NCI-H1092 treated with DMSO at 0.1 percent for 48 hours (cell line): ENCODE measurements at regions not wholly inside any gene's neighbourhood (a gene's known extent, or its start where the extent isn't known, plus 50 kb on each side); places are given as distances from the start of the nearest gene placed in this dataset.
A peak's percentile ranks its signal among the peaks of the same experiment; 100 is the strongest.
"Not testable (repeated sequence)": the region's sequence is repeated elsewhere in the genome, so short reads cannot be mapped to it uniquely, and the experiment has no call there.

ENCODE experiments used
- DNase-seq: peaks from one replicate; lab custom pipeline; 2025; lab: John Stamatoyannopoulos, UW

DNA sequence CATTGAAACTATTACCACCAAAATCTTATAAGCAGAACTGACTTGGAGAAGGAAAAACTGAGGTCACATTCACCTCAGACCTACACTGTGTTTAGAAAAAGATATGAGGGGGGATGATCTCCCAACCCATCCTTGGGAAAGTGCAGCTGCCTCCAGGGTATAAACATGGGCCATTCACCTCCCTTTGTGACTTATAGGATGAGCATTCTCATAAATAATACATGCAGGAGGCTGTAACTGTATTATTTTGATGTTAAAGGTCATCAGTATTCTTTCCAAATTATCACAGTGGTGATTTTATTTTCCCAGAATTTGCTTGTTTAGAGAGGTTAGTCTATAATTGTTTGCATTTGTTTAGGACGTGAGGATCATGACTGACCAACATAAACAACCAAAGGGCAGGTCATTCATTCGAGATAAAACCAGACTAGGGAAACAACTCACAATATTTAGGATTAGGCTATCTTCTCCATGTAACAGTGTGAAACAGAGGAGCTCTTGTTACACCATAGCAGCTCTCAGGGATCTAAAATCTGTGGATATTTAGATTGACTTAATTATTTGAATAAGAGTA is 109.2 kb upstream of the NR5A2 start:
- DNase-seq = no peak

DNA sequence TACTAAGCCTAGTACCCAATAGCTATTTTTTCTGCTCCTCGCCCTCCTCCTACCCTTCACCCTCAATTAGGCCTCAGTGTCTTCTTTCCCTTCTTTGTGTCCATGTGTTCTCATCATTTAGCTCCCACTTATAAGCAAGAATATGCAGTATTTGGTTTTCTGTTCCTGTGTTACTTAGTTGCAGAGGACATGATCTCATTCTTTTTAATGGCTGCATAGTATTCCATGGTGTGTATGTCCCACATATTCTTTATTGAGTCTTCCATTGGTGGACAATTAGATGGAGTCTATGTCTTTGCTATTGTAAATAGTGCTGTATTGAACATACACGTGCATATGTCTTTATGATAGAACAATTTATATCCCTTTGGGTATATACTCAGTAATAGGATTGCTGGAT is 106.9 kb upstream of the NR5A2 start:
- no peak for DNase-seq

DNA sequence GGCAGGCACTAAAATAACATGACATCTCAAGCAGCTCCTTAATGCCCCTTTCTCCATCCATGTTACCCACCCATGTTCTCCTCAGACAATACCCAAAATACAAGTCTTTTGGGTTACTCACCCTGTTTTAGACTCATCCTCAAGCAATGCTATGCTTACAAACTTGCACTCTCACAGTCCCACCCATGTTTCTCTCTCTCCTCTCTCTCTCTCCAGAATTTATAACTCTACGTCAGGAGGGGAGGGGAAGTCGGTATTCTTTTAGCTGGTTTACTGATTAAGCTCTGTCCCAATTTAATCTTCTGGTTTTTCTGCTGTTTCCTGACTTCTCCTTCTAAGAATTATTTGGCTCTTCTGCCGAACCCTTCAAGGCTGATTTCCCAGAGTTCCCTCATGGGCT is 98.0 kb upstream of the NR5A2 start:
- no peak for DNase-seq

DNA sequence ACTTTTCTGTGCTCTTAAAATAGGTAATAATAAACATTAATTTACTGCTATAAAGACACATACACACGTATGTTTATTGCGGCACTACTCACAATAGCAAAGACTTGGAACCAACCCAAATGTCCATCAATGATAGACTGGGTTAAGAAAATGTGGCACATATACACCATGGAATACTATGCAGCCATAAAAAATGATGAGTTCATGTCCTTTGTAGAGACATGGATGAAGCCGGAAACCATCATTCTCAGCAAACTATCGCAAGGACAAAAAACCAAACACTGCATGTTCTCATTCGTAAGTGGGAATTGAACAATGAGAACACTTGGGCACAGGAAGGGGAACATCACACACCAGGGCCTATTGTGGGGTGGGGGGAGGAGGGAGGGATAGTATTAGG is 97.4 kb upstream of the NR5A2 start:
- not testable (repeated sequence) for DNase-seq

DNA sequence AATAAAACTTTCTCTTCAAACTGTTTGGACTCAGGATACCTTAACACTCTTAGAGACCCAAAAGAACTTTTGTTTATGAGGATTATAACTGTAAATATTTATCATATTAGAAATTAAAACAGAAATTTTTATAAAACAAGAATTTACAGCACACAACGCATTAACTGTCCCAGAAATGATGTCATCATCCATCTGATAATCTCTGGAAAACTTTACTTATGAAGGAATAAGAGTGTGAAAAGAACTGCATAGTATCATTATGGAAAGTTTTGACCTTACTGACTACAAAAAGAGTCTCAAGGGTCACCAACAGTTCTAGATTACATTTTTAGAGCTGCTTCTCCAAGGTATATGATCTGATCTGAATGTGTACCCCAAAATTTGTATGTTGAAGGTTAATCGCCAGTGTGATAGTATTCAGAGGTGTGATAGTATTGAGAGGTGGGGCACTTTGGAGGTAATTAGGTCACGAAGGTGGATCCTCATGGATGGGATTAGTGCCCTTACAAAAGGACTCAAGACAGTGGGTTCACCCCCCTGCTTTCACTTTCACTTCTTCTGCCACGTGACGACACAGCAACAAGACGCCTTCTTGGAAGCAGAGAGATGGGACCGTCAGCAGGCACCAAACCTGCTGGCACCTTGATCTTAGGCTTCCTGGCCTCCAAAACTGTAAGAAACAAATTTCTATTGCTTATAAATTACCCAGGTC is 95.7 kb upstream of the NR5A2 start:
- no peak for DNase-seq

- DNase-seq = no peak
Measured at GRCh38 chr1:199932462-199932861, 95.0 kb upstream of the NR5A2 start.

GRCh38 chr1:199936441-199936840 is 91.1 kb upstream of the NR5A2 start:
- DNase-seq = no peak

DNA sequence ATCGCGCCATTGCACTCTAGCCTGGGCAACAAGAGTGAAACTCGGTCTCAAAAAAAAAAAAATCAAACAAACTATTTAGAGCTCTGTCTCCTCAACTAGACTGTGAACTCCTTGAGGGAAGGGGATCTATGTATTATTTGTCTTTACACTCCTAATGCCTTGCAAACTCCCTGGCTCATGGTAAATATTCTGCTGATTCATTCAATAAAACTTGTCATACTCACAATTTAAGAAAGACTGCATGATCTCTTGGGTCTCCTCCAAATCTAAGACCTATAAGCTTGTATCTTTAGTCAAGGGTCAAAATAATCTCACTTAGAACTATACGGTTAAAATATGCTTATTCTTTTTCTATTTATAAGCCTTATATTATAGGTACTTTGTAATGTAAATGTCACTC is 90.3 kb upstream of the NR5A2 start:
- no peak for DNase-seq

DNA sequence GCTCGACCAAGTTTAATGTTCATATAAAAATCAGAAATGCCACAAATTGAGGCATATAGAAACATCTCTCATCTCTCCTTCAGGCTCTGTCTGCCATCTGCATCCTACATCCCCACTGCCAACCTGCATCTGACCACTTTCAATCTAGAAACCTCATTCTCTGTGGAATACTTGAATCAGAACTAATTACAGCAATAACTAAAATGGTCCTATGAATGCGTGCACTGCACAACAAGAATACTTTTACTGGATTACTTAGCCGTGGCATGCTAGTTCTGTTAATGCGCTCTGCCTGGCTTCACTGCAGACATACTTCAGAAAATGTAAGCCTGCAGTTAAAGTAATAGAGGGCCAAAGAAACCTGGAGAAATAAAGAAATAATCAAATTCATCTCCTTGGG is 89.8 kb upstream of the NR5A2 start:
- no peak for DNase-seq

DNA sequence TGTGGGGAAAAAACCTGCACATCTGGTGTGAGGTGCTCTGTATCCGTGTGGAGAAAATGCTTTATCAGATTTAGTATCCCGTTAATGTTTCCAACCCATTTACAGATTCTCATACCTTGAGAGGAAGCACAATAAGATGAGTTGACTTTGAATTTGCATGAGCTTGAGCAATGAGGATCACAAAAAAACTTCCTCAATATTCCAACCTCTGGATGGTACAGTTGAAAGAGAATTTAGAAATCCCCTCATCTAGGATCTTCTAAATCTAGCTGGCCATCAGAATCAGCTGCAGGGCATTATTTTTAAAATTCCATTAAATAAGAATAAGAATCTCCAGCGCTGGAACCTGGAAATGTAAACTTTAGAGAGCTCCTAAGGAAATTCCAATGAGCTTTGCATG is 82.5 kb upstream of the NR5A2 start:
- no peak for DNase-seq

- DNase-seq = no peak
Measured at GRCh38 chr1:199945591-199945990, 81.9 kb upstream of the NR5A2 start.

GRCh38 chr1:199946305-199947155 is 81.0 kb upstream of the NR5A2 start:
- no peak for DNase-seq

DNA sequence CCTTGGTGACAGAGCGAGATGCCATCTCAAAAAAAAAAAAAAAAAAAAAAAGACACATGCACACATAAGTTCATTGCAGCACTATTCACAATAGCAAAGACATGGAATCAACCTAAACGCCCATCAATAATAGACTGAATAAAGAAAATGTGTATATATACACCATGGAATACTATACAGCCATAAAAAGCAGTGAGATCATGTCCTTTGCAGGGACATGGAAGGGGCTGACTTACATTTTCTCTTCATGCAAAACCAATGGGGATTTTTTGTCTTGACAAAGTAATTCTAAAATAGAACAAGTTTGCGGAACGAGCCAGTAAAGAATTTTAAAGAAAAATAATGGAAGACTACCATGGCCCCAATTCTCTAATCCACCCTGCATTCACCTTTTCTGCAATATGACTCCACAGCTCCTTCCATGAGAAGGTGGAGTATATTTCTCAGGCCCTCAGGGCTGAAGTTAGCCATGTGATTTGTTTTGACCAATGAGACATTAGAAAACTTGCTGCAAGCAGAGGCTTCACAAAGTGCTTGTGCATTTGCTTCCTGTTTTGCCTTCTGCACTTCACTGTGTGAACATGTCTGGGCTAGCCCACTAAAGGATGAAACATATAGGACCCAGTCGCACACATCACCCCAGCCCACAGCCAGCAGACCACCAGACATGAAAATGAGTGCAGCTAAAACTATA is 78.8 kb upstream of the NR5A2 start:
- DNase-seq = no peak

- not testable (repeated sequence) for DNase-seq
Measured at GRCh38 chr1:199951005-199951404, 76.5 kb upstream of the NR5A2 start.

DNA sequence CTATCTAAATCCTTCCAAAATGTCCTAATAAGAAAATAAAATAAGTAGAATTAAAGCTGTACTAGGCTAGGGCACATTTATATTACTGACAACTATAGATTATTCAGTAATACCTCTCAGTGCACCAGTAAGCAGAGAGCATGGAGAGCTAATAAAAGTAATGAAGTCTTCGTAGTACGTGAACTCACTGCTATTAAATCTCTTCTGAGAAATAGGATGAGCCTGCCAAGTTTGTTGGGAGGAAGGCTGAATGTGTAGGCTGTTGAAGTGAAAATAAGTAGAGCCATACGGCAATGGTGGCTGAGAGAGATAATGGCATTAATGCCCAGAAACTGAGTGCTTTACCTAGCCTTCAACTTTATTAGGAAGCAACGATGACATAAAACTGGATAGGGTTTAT is 73.9 kb upstream of the NR5A2 start:
- DNase-seq = no peak

DNA sequence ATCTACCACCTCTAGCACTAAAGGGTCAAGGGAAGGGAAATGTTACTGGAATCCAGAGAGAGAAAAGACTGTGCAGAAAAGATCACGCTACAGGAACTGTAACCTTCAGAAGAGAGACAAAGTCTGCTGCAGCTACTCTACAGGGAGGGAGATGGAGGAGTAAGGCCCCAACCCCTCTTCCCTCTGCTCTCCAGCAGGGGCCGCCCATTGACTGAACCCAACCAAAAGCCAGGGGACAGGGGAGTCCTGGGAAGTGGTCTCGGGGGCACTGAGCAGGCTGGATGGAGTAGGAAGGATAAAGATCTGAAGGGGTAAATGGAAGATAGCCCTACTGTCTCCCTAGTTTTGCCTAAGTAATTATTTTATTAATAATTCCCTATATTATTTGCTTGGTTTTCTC is 72.8 kb upstream of the NR5A2 start:
- DNase-seq = peak; percentile 20

DNA sequence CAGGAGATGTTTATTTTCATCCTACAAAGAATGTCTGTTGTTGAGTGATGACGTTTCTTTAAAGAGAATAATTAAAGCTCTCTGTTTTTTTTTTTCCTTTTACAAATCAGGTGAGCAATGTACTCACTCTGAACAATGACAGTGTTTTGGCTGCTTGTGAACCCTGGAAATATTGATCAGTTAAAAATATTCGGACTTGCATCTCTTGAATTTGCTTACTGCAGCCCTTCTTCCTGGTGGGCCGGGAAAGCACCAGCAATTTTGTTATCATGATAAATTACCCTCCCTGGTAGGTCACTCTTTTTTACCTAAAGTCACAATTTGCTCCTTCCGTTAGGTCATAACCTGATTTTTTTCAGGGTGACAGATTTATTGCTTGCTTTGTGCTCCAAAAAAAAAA is 72.3 kb upstream of the NR5A2 start:
- DNase-seq = no peak

DNA sequence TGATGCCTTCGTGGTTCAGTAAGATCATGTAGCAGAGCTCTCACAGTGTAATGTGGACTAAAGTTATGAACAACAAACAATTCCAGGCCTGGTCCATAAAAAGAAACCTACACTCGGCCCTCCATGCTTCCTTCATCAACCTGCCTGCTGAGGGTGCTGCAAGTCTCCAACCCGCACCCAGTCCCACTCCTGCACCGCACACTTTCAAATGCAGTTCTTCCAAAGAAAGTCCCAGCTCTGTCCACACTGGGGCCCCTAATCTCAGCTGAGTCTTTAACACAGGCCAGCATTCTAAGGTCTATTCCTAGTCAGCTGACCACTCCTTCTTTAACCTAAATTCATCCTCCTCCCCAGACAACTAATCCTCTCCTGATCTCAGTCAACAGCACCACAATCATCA is 71.5 kb upstream of the NR5A2 start:
- DNase-seq = no peak

DNA sequence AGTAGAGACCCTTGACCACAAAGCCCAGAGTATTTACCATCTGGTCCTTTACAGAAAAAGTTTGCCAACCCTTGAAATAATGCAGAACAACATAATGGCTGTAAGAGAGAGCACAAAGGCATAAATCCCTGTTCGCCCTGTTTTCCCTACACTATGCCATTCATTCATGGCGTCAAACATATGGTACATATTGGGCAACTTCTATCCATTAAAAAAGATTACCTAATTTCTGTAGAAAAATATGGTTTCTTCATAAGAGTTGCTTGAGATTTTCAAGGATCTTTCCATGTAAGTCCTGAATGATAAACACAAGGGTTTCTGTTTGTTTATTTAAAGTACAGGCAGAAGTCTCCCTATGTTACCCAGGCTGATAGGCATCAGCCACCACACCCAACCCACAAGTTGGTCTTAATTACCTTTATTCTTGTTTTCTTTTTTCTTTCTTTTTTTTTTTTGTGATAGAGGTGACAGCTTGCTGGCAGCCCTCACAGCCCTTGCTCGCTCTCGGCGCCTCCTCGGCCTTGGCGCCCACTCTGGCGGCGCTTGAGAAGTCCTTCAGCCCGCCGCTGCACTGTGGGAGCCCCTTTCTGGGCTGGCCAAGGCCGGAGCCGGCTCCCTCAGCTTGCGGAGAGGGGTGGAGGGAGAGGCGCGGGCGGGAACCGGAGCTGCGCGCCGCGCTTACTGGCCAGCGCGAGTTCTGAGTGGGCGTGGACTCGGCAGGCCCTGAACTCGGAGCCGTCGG is 68.3 kb upstream of the NR5A2 start:
- no peak for DNase-seq

- DNase-seq = no peak
Measured at GRCh38 chr1:199959775-199960110, 67.8 kb upstream of the NR5A2 start.

- DNase-seq = no peak
Measured at GRCh38 chr1:199970125-199970524, 57.4 kb upstream of the NR5A2 start.

DNA sequence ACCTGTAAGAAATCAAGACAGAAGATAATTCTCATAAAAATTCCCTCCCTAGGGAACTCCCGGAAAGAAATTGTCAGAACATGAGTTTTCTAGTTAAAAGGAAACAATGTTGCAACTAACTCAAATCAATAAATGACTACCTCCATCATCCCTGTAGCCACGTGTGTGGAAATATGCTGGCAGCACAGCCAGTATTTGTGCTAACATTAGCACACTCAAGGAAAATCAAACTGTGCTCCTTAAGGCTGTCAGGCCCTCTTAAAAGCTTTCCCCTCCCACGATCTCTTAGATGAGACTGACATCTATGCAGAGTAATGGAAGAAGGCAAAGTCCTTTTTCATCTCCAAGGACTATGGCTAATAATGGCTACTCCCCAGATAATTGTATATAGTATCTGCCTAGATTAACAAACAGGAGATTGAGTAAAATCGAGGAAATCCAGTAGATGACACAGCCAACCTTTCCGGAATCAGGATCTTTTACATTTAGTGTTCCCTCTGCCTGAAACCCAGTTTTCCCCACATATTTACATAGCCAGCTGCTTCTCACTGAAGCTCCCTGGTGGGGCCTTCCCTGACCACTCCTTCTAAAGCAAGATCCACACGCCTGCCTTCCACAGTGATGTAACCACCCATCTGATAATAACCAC is 50.9 kb upstream of the NR5A2 start:
- no peak for DNase-seq
